22Rv1 (cell line): ENCODE measurements at regions not wholly inside any gene's neighbourhood (a gene's known extent, or its start where the extent isn't known, plus 50 kb on each side); places are given as distances from the start of the nearest gene placed in this dataset.
"Not testable (repeated sequence)": the region's sequence is repeated elsewhere in the genome, so short reads cannot be mapped to it uniquely, and the experiment has no call there.

Experiments
- H3K27ac ChIP-seq: fragments of 450-650 bp; 2 replicates; pipeline ENCODE4 v1.5.1; 2017
- ZFX ChIP-seq: fragments of 450-650 bp; IDR thresholded peaks from 2 replicates; pipeline ENCODE4 v1.6.1; 2017; ENCODE audit warnings: antibody characterized with exemption, borderline replicate concordance
- TF ChIP-seq, protein P1 (sequence below): fragments of 450-650 bp; IDR thresholded peaks from 2 replicates; pipeline ENCODE4 v1.5.1; 2017; ENCODE audit warnings: mild to moderate bottlenecking

DNA sequence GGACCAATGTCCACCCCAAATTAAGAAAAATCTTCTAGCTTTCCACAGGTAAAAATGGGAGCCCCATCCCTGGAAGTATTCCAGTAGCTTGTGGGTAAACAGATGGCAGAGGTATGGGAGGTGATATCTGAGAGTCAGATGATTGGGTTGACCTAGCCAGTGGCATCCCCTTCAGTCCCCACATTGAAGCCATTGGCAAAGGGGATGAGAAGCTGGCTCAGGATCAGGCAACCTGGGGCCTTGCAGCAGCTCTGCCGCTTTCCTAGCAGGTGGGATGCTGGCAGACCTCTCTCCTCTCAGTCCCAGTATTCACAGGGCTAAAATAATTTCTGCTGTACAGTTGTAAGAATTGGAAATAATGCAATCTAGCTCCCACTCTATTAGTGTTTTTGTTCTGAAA is 108.9 kb upstream of the KCNG1 start:
- no peak overlapping the region for H3K27ac ChIP-seq
- TF ChIP-seq, protein P1, sequence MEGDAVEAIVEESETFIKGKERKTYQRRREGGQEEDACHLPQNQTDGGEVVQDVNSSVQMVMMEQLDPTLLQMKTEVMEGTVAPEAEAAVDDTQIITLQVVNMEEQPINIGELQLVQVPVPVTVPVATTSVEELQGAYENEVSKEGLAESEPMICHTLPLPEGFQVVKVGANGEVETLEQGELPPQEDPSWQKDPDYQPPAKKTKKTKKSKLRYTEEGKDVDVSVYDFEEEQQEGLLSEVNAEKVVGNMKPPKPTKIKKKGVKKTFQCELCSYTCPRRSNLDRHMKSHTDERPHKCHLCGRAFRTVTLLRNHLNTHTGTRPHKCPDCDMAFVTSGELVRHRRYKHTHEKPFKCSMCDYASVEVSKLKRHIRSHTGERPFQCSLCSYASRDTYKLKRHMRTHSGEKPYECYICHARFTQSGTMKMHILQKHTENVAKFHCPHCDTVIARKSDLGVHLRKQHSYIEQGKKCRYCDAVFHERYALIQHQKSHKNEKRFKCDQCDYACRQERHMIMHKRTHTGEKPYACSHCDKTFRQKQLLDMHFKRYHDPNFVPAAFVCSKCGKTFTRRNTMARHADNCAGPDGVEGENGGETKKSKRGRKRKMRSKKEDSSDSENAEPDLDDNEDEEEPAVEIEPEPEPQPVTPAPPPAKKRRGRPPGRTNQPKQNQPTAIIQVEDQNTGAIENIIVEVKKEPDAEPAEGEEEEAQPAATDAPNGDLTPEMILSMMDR, result no peak
- no peak for TF ChIP-seq ZFX

DNA sequence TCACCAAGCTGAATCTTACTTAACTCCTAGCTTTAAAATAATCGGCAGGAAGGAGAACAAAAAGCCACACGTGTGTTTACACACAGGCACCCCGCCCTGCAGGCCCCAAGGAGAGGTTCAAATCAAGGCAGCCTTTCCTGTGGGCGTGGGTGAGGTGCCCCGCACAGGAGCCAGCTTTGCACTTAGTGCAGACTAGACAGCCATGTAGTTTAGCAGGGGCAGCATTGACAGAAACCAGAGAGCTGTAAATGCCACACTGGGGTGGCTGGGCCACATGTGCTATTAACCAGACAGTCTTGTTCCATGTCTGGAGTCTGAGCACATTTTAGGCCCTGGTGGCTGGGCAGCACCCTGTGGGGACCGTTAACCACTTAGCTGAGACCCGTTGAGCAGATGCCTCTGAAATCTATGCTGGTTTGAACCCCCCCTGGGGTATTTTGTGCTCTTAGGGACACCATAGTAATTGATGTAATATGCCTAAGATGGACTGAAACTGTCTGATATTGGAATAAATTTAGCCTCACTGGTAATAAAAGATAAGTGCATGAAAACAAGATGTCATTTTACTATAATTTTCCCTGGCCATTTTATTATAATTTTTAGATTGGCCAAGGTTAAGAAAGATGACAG is 106.4 kb upstream of the KCNG1 start:
- H3K27ac ChIP-seq, result no peak overlapping the region

DNA sequence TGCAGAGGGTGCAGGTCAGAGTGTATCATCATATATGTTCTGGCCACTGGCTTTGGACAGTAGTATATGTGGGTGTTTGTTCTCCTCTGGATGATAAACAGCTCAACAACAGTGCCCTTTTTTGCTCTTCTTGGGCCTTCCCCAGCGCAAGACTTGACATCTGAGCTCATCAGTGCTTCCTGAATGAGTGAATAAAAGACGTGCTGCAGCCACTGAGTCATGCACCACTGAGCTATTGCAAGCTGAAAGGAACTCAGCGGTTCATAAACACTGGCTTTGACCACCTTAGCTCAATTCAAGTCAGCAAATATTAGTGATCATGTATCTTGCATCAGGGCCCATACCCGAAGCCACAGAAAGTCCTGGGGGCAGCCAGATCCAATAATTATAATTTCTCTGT is 105.3 kb upstream of the KCNG1 start:
- TF ChIP-seq ZFX, result no peak
- TF ChIP-seq, protein P1, result no peak
- H3K27ac ChIP-seq, result no peak overlapping the region

More for the DNA sequence above, 106.4 kb upstream of the KCNG1 start:
- TF ChIP-seq, protein P1, result no peak
- TF ChIP-seq ZFX, result no peak

DNA sequence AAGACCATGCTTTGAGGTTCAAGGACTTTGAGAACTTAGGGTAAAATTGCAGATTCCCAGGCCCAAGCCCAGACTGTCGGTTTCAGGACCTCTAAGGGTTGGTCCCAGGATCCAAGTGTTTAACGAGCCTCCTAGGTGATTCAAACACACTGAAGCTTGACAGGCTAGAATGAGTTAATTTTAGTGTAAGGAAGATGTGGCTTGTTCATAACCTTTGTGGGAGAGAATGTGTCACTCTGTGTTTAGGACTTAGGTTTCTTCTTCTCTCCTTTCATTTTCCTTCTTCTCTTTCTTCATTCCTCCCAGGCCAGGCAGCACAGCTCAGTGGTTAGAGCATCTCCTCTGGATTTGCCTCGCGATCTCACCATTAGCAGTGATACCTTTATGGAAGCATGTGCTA is 104.8 kb upstream of the KCNG1 start:
- no peak overlapping the region for H3K27ac ChIP-seq
- TF ChIP-seq, protein P1, result no peak
- TF ChIP-seq ZFX, result no peak

DNA sequence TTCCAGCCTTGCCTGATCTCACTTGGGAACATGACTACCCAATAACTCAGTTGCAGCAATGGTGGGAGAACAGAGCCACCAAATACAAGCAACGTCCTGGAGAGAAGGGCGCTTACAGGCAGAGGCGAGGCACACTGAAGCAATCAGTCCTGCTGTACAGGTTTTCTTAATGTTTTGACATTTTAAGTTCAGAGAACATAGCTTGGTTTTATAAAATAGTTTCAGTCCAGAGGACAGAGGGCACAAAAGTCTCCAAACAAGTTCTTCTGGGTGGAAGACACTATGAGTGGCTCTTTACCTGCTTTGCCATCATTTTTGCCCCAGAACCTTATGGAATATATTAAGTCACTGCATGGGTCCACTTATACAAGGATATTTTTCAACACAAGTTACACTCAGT is 103.4 kb upstream of the KCNG1 start:
- TF ChIP-seq, protein P1, result no peak
- TF ChIP-seq ZFX, result no peak

DNA sequence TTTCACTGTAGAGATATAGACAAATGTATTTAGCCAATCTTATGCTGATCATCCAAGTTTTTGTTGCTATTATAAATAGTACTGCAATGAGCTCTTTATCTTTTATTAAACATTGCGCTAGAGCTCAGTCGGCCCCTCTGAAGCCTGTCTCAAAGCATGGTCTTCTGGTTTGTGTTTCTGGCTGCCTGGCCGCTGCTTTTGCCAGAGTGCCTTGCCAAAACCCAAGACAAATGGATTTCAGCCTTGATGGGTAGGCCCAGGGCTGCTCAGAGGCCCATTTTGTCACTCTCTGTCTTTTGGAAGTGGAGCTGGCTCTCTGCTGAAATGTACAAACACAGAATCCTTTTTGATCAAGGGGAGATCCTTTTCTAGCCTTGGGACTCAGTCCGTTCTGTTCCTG is 102.9 kb upstream of the KCNG1 start:
- H3K27ac ChIP-seq, result no peak overlapping the region
- TF ChIP-seq, protein P1, result no peak
- TF ChIP-seq ZFX, result no peak

More for the DNA sequence above, 103.4 kb upstream of the KCNG1 start:
- H3K27ac ChIP-seq, result no peak overlapping the region

DNA sequence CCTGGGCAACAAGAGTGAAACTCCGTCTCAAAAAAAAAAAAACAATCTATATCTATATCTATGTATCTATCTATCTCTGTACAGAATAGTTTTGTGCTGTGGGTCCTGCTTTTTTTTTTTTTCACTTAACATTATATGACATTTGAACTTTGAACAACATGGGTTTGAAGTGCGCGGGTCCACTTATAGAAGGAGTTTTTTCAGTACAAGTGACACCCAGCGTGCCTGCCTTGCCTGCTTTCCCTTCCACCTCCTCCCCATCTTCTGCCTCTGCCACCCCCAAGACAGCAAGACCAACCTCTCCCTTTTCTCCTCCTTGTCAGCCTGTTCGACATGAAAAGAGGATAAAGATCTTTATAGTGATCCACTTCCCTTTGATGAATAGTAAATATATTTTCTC is 102.2 kb upstream of the KCNG1 start:
- H3K27ac ChIP-seq, result no peak overlapping the region
- TF ChIP-seq ZFX, result no peak
- TF ChIP-seq, protein P1, result no peak

DNA sequence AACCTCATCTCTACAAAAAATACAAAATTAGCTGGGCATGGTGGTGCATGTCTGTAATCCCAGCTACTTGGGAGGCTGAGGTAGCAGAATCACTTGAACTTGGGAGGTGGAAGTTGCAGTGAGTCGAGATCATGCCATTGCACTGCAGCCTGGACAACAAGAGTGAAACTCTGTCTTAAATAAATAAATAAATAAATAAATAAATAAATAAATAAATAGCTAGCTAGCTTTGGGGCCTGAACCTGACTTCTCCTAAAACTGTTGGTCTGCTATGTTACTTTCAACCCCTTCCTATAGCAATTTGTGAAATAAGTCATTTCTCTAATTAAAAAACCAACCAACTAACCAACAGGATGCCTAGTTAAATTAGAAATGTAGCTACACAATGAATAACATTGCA is 101.0 kb upstream of the KCNG1 start:
- H3K27ac ChIP-seq, result not testable (repeated sequence)
